K562 (cell line): ENCODE measurements at regions not wholly inside any gene's neighbourhood (a gene's known extent, or its start where the extent isn't known, plus 50 kb on each side); places are given as distances from the start of the nearest gene placed in this dataset.

Experiments used
- BRF2 ChIP-seq: IDR thresholded peaks from 3 replicates; pipeline ENCODE4 v1.6.1; 2011; ENCODE audit warnings: borderline replicate concordance, mild to moderate bottlenecking; ENCODE audit not compliant: insufficient read length, insufficient read depth
- CBX8 ChIP-seq: fragments of 200-600 bp; sonication (generic); IDR thresholded peaks from 2 replicates; pipeline ENCODE4 v1.6.1; 2012; ENCODE audit warnings: borderline replicate concordance, mixed run types, low read depth, mild to moderate bottlenecking, moderate library complexity, mixed read lengths, low read length, control low read depth, inconsistent platforms; ENCODE audit not compliant: poor library complexity, severe bottlenecking; ENCODE audit errors: extremely low read depth
- CTCF ChIP-seq, 3 experiments: IDR thresholded peaks in 2 of 3; conservative IDR thresholded peaks in 1 of 3; 2 replicates each; pipeline ENCODE4 v1.5.1; 2011 to 2012; ENCODE audit warnings: low read length in 3 of 3, mild to moderate bottlenecking in 3 of 3, control low read depth in 2 of 3, improper control_type of control experiment in 1 of 3, inconsistent platforms in 1 of 3, low read depth in 1 of 3, mixed read lengths in 1 of 3, moderate library complexity in 1 of 3; ENCODE audit not compliant: insufficient read depth in 2 of 3
- ERF ChIP-seq: fragments of 450-650 bp; formaldehyde crosslinking; IDR thresholded peaks from 2 replicates; pipeline ENCODE4 v1.4.0; 2020; ENCODE audit warnings: mild to moderate bottlenecking, mixed read lengths
- FOS ChIP-seq: IDR thresholded peaks from 3 replicates; pipeline ENCODE4 v1.6.1; 2011; ENCODE audit not compliant: insufficient read length; ENCODE audit errors: extremely low read depth
- HNRNPUL1 ChIP-seq: fragments of 200-400 bp; formaldehyde crosslinking; IDR thresholded peaks from 2 replicates; pipeline ENCODE4 v1.6.1; 2017; ENCODE audit warnings: low read length
- JUN ChIP-seq, 2 experiments: sonication (generic) in 1 of 2; formaldehyde crosslinking in 1 of 2; IDR thresholded peaks; 2 replicates each; pipeline versions ENCODE4 v1.6.1 to v1.8.0; 2012 to 2022; ENCODE audit warnings: borderline replicate concordance in 2 of 2, mild to moderate bottlenecking in 2 of 2, improper control_type of control experiment in 1 of 2, low read depth in 1 of 2, low read length in 1 of 2, missing genetic modification reagents in 1 of 2
- MAX ChIP-seq: sonication (generic); formaldehyde crosslinking; IDR thresholded peaks from 2 replicates; pipeline ENCODE4 v1.9.0; 2022; ENCODE audit warnings: mild to moderate bottlenecking, missing genetic modification reagents
- PATZ1 ChIP-seq: fragments of 250-450 bp; sonication (Bioruptor Pico); IDR thresholded peaks from 2 replicates; pipeline ENCODE4 v1.5.0; 2020; ENCODE audit warnings: mild to moderate bottlenecking, borderline replicate concordance
- PRPF4 ChIP-seq: fragments of 200-400 bp; formaldehyde crosslinking; IDR thresholded peaks from one replicate; pipeline ENCODE4 v1.6.1; 2017; ENCODE audit warnings: low read length, low read depth, mild to moderate bottlenecking; ENCODE audit not compliant: insufficient read depth, poor library complexity, severe bottlenecking
- RBFOX2 ChIP-seq: fragments of 200-400 bp; formaldehyde crosslinking; IDR thresholded peaks from 2 replicates; pipeline ENCODE4 v1.6.1; 2017; ENCODE audit warnings: low read depth, mild to moderate bottlenecking, low read length, moderate library complexity
- ZNF609 ChIP-seq: sonication (generic); formaldehyde crosslinking; IDR thresholded peaks from 2 replicates; pipeline ENCODE4 v1.8.1; 2023; ENCODE audit warnings: missing genetic modification reagents, mild to moderate bottlenecking, borderline replicate concordance

GRCh38 chr12:78494911-78495310 is 369.7 kb upstream of the SYT1 start:
- TF ChIP-seq BRF2, result no peak
- TF ChIP-seq MAX (CRISPR knock-in tag), result no peak
- no peak for TF ChIP-seq RBFOX2
- no peak for TF ChIP-seq FOS
- TF ChIP-seq CTCF (IDR thresholded peaks at IDR 0.05 in 2 of 3, conservative IDR thresholded peaks at IDR 0.05 in 1 of 3; ENCODE audit: insufficient read depth in 2 of 3, low read depth in 1 of 3, low read length in 3 of 3), result no peak
- TF ChIP-seq HNRNPUL1, result no peak
- TF ChIP-seq PATZ1 (CRISPR knock-in tag), result no peak
- no peak for TF ChIP-seq JUN (IDR thresholded peaks at IDR 0.05; ENCODE audit: borderline replicate concordance, low read depth, low read length)
- TF ChIP-seq JUN (CRISPR knock-in tag; IDR thresholded peaks at IDR 0.05; ENCODE audit: borderline replicate concordance), result no peak
- TF ChIP-seq CBX8, result no peak
- TF ChIP-seq ERF (CRISPR knock-in tag), result no peak
- TF ChIP-seq ZNF609 (CRISPR knock-in tag), result no peak
- no peak for TF ChIP-seq PRPF4
